ENCODE measurements at regions not wholly inside any gene's neighbourhood (a gene's known extent, or its start where the extent isn't known, plus 50 kb on each side); places are given as distances from the start of the nearest gene placed in this dataset.

DNA sequence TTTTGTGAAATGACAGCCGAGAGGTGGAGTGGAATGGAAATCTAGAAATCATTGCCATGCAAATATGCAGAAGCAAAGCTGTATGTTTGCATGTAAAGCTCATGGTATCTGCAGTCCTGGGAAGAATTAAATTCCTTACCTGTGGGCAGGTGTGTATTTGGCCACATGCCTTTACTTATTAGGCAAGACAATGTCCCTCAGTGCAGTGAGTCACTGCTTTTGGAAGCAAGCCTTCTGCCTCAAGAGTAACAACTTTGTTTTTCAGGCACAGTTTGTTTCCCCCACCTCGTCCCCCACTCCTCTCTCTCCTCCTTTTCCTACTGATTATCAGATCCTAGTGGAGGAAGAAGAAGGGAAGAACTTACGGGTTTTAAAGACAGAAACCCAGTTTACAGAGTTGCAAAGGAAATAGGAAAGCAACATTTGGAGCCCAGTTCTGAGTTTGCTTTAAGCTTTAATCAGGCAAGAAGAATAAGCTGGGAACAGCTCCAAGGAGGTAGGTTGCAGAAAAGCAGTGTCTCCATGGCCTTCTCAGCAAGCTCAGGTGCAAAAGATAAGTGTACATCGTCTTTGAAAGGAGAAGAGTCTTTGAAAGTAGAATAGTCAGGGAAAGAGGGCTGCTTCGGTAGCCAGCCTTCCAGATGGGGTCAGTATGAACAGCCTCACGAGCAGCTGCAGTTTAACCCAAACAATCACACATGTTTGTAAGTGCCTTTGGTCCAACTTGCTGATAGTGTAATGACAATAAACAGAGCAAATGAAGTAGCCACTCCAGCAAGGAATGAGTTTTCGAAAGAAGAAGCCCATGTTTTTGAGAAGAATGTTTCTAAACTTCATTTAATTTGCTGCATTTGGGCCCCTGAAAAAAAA lies 190.1 kb downstream of the KLF5 start:
- no peak for DNase-seq (ENCODE audit: low spot score)

GRCh38 chr13:73248154-73248553 lies 189.3 kb downstream of the KLF5 start:
- DNase-seq (ENCODE audit: low spot score), result no peak

- DNase-seq (ENCODE audit: low spot score), result no peak
Observed at GRCh38 chr13:73245246-73245645, 186.4 kb downstream of the KLF5 start.

- DNase-seq (ENCODE audit: low spot score), result no peak
Observed at GRCh38 chr13:73244467-73244866, 185.7 kb downstream of the KLF5 start.

GRCh38 chr13:73242515-73243015 lies 183.8 kb downstream of the KLF5 start:
- no peak for DNase-seq (ENCODE audit: low spot score)

GRCh38 chr13:73240193-73240592 lies 181.4 kb downstream of the KLF5 start:
- DNase-seq (ENCODE audit: low spot score), result no peak

GRCh38 chr13:73235385-73235784 lies 176.6 kb downstream of the KLF5 start:
- DNase-seq (ENCODE audit: low spot score), result no peak

DNA sequence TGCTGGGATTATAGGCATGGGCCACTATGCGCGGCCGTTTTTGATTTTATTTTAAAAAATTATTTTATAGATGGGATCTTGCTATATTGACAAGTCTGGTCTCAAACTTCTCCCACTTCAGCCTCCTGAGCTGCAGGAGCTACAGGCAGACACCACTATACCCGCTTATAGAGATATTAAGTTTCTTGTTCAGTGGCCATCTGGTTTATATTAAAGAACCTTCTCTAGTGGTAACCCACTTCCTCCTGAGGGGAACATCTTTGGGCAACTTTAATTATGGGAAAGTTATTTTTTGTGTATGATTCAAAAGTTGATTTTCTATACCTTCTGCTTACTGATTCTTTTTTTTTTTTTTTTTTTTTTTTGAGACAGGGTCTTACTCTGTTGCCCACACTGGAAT lies 172.7 kb downstream of the KLF5 start:
- DNase-seq (ENCODE audit: low spot score), result no peak

DNA sequence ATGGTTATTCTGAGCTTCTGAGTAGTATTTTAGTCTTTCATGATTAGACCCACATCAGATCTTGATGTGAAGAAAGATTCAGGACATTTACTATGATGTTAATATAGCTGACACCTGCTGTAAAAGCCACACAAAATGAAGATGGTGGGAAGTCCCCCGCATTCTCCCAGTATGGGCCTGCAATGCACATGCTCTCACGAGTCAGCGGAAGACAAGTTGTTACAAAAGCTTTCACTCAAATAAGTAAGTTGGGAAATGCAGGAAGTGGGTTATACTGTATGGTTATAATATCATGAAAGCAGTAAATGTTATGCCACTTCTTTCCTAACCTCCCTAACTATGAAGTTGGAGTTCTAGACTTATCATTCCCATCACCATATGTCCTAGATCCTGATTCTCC lies 171.9 kb downstream of the KLF5 start:
- DNase-seq (ENCODE audit: low spot score), result no peak

DNA sequence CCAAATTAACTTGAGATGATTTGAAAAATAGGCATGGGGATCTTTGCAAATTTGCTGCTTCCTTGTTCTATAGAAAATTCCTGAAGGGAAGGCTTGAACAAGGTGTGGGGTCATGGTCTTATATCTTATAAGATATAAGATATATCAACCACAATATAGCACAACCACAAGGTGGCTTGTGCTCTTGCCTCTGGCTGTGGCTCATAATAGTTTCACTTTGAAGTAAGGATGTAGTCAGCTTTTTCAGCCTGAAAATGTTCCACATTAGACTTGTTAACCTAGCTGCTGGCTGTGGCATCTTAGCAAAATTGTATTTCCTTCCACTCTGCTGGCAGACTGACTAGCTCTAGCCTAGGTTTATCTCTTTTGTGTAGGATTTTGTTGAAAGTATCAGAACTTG lies 169.7 kb downstream of the KLF5 start:
- DNase-seq (ENCODE audit: low spot score), result no peak

DNA sequence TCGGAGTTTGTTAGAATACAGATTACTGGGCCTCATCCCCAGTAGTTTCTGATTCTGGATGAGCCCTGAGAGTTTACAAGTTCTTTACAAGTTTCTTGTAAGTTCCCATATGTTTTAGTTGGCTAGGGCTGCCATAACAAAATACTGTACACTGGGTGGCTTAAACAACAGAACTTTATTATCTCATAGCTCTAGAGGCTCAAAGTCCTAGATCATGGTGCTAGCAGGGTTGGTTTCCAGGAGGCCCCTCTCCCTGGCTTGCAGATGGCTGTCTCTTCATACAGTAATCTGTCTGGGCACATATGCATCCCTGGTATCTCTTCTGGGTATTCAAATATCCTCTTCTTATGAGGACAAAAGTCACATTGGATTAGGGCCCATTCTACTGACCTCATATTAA lies 167.2 kb downstream of the KLF5 start:
- DNase-seq (ENCODE audit: low spot score), result no peak

DNA sequence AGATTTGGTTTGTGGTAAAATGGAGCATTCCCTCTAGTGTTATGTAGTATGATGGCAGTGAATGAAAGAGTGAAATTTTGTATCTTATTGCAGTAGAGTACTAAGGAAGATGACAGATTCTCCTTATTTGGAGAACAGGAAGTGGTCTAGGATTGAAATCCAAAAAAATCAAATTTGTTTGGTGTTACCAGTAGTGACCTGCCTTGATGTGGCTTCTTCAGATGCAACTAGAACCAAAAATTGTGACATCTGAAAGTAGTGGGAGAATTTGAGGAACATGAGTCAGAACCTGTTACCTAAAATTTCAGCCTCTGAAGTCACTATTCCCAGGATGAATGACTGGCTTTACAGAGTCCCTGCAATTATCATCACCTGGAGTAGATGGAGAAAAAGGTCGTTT lies 165.9 kb downstream of the KLF5 start:
- DNase-seq (ENCODE audit: low spot score), result no peak

DNA sequence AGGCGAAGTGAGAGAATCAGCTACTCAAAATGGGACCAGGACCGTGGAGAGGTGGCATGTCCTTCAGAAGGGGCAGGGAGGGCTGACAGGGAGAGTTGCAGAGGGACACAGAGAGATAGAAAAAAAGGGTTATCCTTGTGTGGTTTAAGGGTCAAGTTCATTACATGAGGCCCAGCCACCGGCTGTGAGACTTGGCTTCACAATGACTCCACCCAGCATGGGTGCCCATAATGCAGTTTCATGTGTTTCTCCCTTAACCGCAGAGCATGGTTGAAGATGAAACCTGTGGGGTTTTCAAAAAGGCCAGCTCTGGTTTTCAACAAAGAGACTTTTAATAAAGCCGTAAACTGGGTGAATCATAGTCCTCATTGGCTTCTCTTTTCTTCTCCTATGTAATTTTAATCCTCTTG lies 164.6 kb downstream of the KLF5 start:
- no peak for DNase-seq (ENCODE audit: low spot score)

GRCh38 chr13:73222627-73223305 lies 164.0 kb downstream of the KLF5 start:
- DNase-seq (ENCODE audit: low spot score), result no peak

DNA sequence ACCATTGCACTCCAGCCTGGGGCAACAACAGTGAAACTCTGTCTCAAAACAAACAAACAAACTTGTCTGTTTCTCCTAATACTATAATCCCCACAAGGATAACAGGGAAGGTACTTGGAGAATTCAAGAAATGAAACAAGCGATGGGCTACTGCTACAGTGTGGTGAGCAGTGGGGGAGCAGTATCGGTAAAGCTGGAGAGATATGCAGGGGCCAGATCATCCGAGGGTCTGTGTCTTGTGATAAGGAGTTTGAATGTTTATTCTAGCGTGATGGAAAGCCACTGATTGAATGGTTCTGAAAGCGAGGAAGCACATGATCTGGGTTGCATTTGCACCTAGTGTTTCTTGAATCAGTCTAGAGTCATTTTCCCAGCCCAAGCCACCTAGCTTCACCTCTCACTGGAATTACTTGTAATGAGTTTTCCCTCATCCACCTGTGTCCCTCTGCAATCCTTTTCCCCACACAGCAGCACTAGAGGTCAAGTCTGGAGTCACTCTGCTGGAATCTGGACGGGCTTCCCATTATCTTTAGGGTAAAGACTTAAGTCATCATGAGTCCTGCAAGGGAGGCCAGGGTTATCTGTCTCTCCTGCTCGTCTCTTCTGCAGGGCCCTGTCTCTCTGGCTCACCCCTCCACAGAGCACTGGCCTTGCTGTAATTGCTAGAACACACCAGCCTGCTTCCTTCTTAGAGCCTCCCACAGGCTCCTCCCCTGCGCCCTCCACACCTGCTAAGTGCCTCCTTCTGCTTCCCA lies 162.3 kb downstream of the KLF5 start:
- no peak for DNase-seq (ENCODE audit: low spot score)

GRCh38 chr13:73218181-73218580 lies 159.4 kb downstream of the KLF5 start:
- no peak for DNase-seq (ENCODE audit: low spot score)

- DNase-seq (ENCODE audit: low spot score), result no peak
Observed at GRCh38 chr13:73216381-73216831, 157.6 kb downstream of the KLF5 start.

DNA sequence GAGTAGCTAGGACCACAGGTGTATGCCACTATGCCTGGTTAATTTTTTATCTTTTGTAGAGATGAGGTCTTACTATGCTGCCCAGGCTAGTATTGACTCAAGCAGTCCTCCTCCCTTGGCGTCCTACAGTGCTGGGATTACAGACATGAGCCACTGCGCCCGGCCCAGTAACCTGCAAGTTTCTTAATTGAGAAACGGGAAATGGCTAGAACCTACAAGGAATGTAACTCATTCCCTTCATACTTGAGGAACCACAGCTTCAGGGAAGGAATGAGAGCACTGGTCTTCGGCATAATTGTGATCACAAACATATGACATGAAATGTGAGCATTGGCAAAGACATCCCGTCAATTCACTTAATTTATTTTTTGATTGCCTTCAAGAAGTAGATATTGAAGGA lies 157.0 kb downstream of the KLF5 start:
- no peak for DNase-seq (ENCODE audit: low spot score)

- no peak for DNase-seq (ENCODE audit: low spot score)
Observed at GRCh38 chr13:73212482-73212881, 153.7 kb downstream of the KLF5 start.

DNA sequence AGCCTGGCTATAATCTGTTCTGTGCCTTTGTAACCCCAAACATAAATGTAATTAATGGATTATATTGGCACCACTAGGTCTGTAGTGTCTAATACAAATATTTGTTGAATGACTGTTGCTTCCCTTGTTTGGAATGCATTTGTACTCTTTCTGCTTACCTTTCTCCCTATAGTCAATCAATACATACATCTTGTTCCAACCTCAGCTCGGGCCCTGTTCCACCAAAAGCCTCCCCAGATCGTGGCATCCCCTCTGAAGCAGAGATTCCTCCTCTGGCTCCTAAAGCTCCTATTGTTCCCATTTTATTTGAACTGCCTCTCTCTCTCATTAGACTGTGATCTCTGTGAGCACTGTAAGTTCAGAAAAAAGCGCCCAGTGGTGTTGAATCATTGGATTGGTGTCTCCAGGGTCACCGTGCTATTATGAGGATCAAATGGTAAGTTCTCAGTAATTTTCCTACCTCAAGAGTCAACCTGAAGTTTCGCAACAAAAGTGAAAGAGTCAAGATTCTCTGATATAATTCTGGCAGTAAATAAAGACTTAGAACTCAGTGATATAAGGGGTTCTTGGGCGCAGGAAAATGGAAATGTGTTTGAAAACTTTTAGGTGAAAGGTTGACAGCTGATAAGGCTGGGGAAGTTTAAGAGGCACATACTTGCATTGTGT lies 151.5 kb downstream of the KLF5 start:
- DNase-seq (ENCODE audit: low spot score), result no peak

DNA sequence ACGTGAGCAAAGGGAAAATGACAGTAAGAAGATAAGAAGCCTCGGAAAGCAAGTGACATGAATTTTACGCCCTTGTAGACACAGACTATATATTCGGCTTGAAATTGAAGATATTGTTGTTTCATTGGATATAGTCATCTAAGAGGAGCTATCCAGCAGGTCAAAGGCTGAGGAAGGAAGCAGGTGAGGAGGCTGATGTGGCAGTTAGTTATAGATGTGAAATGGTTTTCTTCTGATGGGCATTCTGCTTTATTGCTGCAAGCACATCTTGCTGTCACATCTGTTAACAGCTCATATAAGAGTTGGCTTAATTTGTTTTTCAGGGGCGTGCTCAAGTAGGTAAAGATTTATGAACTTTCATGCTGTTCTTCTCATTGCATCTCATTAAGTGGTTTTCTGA lies 146.1 kb downstream of the KLF5 start:
- DNase-seq (ENCODE audit: low spot score), result no peak

DNA sequence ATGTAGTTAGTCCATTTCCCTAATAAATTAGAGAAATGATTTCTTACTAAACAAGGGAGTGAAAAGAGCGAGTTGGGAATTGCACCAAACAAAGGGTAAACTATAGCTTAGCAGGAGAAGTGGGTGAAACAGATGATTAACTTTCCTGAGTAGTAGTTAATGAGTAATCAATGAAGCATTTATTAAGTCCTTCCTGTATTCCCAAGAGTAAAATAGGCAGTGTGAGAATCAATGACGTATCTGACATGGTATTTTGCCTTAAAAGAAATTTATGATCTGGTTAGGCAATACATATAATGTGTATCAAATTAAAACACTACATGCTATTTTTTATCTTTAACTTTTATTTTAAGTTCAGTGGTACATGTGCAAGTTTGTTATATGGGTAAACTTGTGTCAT lies 142.8 kb downstream of the KLF5 start:
- no peak for DNase-seq (ENCODE audit: low spot score)
